ENCODE measurements at regions not wholly inside any gene's neighbourhood (a gene's known extent, or its start where the extent isn't known, plus 50 kb on each side); places are given as distances from the start of the nearest gene placed in this dataset.

GRCh38 chr10:131446171-131446570 is 134.7 kb upstream of the TCERG1L start:
- DNase-seq, result no peak

GRCh38 chr10:131448171-131448570 is 136.7 kb upstream of the TCERG1L start:
- DNase-seq, result no peak

- DNase-seq, result no peak
These were observed 137.4 kb upstream of the TCERG1L start for GRCh38 chr10:131448883-131449282.

GRCh38 chr10:131450216-131450765 is 138.8 kb upstream of the TCERG1L start:
- no peak for DNase-seq

- no peak for DNase-seq
These were observed 140.0 kb upstream of the TCERG1L start for GRCh38 chr10:131451407-131452015.

- no peak for DNase-seq
These were observed 141.6 kb upstream of the TCERG1L start for GRCh38 chr10:131452926-131453720.

- peak; percentile 26 for DNase-seq
These were observed 142.5 kb upstream of the TCERG1L start for GRCh38 chr10:131453721-131454634.

GRCh38 chr10:131456411-131456810 is 144.9 kb upstream of the TCERG1L start:
- DNase-seq, result no peak

- DNase-seq, result no peak
These were observed 149.6 kb upstream of the TCERG1L start for GRCh38 chr10:131461093-131461492.

GRCh38 chr10:131464789-131465188 is 153.3 kb upstream of the TCERG1L start:
- DNase-seq, result no peak

- no peak for DNase-seq
These were observed 158.0 kb upstream of the TCERG1L start for GRCh38 chr10:131469551-131469950.

- no peak for DNase-seq
These were observed 162.1 kb upstream of the TCERG1L start for GRCh38 chr10:131473645-131474044.

- DNase-seq, result no peak
These were observed 162.9 kb upstream of the TCERG1L start for GRCh38 chr10:131474416-131474815.

GRCh38 chr10:131475043-131475442 is 163.5 kb upstream of the TCERG1L start:
- no peak for DNase-seq

GRCh38 chr10:131475803-131476202 is 164.3 kb upstream of the TCERG1L start:
- DNase-seq, result no peak

GRCh38 chr10:131477457-131478121 is 166.1 kb upstream of the TCERG1L start:
- no peak for DNase-seq

GRCh38 chr10:131478377-131478989 is 167.0 kb upstream of the TCERG1L start:
- DNase-seq, result no peak

- no peak for DNase-seq
These were observed 168.5 kb upstream of the TCERG1L start for GRCh38 chr10:131480066-131480465.

- no peak for DNase-seq
These were observed 169.3 kb upstream of the TCERG1L start for GRCh38 chr10:131480861-131481260.

GRCh38 chr10:131485732-131486131 is 174.2 kb upstream of the TCERG1L start:
- DNase-seq, result no peak

GRCh38 chr10:131487822-131488221 is 176.3 kb upstream of the TCERG1L start:
- DNase-seq, result no peak

- DNase-seq, result no peak
These were observed 179.6 kb upstream of the TCERG1L start for GRCh38 chr10:131490991-131491594.
